Muscle layer of colon (tissue), 2 donors: ENCODE measurements at regions not wholly inside any gene's neighbourhood (a gene's known extent, or its start where the extent isn't known, plus 50 kb on each side); places are given as distances from the start of the nearest gene placed in this dataset.

ENCODE experiments used
- H3K27ac ChIP-seq: one replicate; pipeline ENCODE4 v1.7.0; 2013; ENCODE audit warnings: low read depth, mild to moderate bottlenecking, low read length, moderate library complexity
- H3K27me3 ChIP-seq, 2 donors: one replicate each; pipeline ENCODE4 v1.7.0; 2013; ENCODE audit warnings: low read length in 2 of 2, mild to moderate bottlenecking in 2 of 2; ENCODE audit not compliant: insufficient read depth in 2 of 2, control insufficient read depth in 1 of 2
- H3K36me3 ChIP-seq: one replicate; pipeline ENCODE4 v1.7.0; 2013; ENCODE audit warnings: mild to moderate bottlenecking, low read length; ENCODE audit not compliant: insufficient read depth
- H3K4me1 ChIP-seq: one replicate; pipeline ENCODE4 v1.7.0; 2013; ENCODE audit warnings: mild to moderate bottlenecking, low read length; ENCODE audit not compliant: insufficient read depth
- H3K4me3 ChIP-seq, 2 donors: one replicate each; pipeline ENCODE4 v1.7.0; 2013; ENCODE audit warnings: low read length in 2 of 2, low read depth in 1 of 2, mild to moderate bottlenecking in 1 of 2, moderate library complexity in 1 of 2
- H3K9ac ChIP-seq: one replicate; pipeline ENCODE4 v1.7.0; 2013; ENCODE audit warnings: low read length
- H3K9me3 ChIP-seq: one replicate; pipeline ENCODE4 v1.7.0; 2013; ENCODE audit warnings: mild to moderate bottlenecking, low read length
- donor health status: abdominal sarcoma.
- donor health status: Adenocarcinoma of cecum.

- H3K9ac ChIP-seq: no peak overlapping the region
- no peak overlapping the region for H3K27ac ChIP-seq
- H3K36me3 ChIP-seq: no peaks in the 10 kb centered on the region
- no peaks in the 10 kb centered on the region for H3K4me1 ChIP-seq
- H3K9me3 ChIP-seq: no peaks in the 10 kb centered on the region
- H3K4me3 ChIP-seq: no peak overlapping the region
- no peaks in the 10 kb centered on the region for H3K27me3 ChIP-seq
Measured at GRCh38 chr11:90274362-90274761, 51.5 kb upstream of the CHORDC1 start.
